ENCODE measurements at regions not wholly inside any gene's neighbourhood (a gene's known extent, or its start where the extent isn't known, plus 50 kb on each side); places are given as distances from the start of the nearest gene placed in this dataset.

DNA sequence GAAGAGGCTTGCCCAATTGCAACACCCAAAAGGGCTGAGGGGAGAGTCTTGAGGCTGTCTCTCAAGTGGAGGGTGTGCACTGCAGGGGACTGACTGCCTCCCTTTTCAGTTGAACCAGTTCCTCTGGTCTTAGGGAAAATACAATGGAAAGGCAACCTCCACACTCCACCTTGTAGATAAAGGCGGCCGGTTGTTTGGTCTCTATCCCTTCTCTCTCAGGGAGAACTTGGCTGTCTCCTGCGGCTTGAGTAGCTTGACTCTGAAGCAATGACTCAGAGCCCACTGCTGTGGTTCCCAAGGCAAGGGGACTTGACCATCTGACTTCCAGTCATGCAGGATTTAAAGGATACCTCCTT is 143.2 kb upstream of the UMPS start:
- no peaks in the 10 kb centered on the region for H3K79me2 ChIP-seq (ENCODE audit: low read length)
- no peak for DNase-seq
- H3K36me3 ChIP-seq (ENCODE audit: insufficient read depth, low read length) = no peaks in the 10 kb centered on the region
- H3K4me2 ChIP-seq (ENCODE audit: low read depth, low read length, poor library complexity, severe bottlenecking) = no peak overlapping the region
- no peaks in the 10 kb centered on the region for H3K27me3 ChIP-seq (ENCODE audit: low read length)
- H3K9me2 ChIP-seq (replicated peaks; ENCODE audit: insufficient read depth, low read length) = no peaks in the 10 kb centered on the region
- no peaks in the 10 kb centered on the region for H4K20me1 ChIP-seq (ENCODE audit: insufficient read depth, low read depth, low read length)
- H3K4me3 ChIP-seq (ENCODE audit: low read length) = no peak overlapping the region
- no peak overlapping the region for H3K9ac ChIP-seq (ENCODE audit: low read length)
- no peak overlapping the region for H3K27ac ChIP-seq (ENCODE audit: low read length)
- H2AFZ ChIP-seq (ENCODE audit: low read length) = no peak overlapping the region
- H3K9me3 ChIP-seq (ENCODE audit: low read length) = no peaks in the 10 kb centered on the region
- H3K4me1 ChIP-seq (ENCODE audit: low read length) = no peaks in the 10 kb centered on the region

DNA sequence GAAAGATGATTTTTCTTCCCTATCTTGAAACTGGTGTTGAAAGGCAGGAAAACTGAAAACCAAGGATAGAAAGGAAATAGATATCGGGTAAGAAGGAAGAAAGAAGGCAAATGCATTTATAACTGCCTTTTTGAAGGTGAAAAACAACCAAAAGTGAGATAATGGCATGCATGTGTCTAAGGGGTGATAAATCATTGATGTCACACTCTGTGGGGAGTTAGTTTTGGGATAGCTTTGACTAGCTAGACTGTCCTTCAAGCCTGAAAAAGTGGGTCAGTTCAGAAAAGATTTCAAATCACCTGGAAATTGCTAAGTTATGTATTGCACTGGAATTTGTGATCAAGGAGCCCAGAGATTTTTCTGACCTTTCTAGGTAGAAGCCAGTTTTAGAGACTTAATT is 142.2 kb upstream of the UMPS start:
- Histone ChIP-seq H3K9me3 (ENCODE audit: low read length) (no peaks in the 10 kb centered on the region), H3K4me3 (ENCODE audit: low read length) (no peak overlapping the region), H3K79me2 (ENCODE audit: low read length) (no peaks in the 10 kb centered on the region), H4K20me1 (ENCODE audit: insufficient read depth, low read depth, low read length) (no peaks in the 10 kb centered on the region), H3K9me2 (replicated peaks; ENCODE audit: insufficient read depth, low read length) (no peaks in the 10 kb centered on the region), H3K4me2 (ENCODE audit: low read depth, low read length, poor library complexity, severe bottlenecking) (no peak overlapping the region), H3K27ac (ENCODE audit: low read length) (no peak overlapping the region), H3K4me1 (ENCODE audit: low read length) (no peaks in the 10 kb centered on the region), H2AFZ (ENCODE audit: low read length) (no peak overlapping the region), H3K36me3 (ENCODE audit: insufficient read depth, low read length) (no peaks in the 10 kb centered on the region), H3K27me3 (ENCODE audit: low read length) (no peaks in the 10 kb centered on the region), H3K9ac (ENCODE audit: low read length) (no peak overlapping the region)
- DNase-seq = no peak

DNA sequence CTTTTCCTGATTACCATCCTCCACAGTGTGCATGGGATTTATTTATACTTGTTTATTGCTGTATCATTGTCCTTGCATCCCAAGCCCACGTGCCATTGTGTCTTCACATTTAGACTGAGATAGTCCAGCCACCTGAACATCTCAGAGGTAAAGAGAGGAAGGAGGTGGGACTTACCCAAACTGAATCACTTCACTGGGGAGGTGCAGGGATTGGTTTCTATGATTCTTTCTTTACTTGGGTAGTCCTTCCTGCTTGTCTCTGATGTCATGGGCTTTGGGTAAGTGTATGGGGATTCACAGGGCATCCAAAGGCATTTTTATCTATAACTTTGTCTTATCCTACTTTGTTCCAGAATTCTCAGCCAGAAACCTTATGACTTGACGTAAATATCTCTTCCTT is 141.5 kb upstream of the UMPS start:
- Histone ChIP-seq H4K20me1 (ENCODE audit: insufficient read depth, low read depth, low read length) (no peaks in the 10 kb centered on the region), H3K4me1 (ENCODE audit: low read length) (no peaks in the 10 kb centered on the region), H3K36me3 (ENCODE audit: insufficient read depth, low read length) (no peaks in the 10 kb centered on the region), H3K4me2 (ENCODE audit: low read depth, low read length, poor library complexity, severe bottlenecking) (no peak overlapping the region), H3K9me2 (replicated peaks; ENCODE audit: insufficient read depth, low read length) (no peaks in the 10 kb centered on the region), H3K4me3 (ENCODE audit: low read length) (no peak overlapping the region), H3K79me2 (ENCODE audit: low read length) (no peaks in the 10 kb centered on the region), H2AFZ (ENCODE audit: low read length) (no peak overlapping the region), H3K9me3 (ENCODE audit: low read length) (no peaks in the 10 kb centered on the region), H3K9ac (ENCODE audit: low read length) (no peak overlapping the region), H3K27ac (ENCODE audit: low read length) (no peak overlapping the region), H3K27me3 (ENCODE audit: low read length) (no peaks in the 10 kb centered on the region)
- DNase-seq = no peak

DNA sequence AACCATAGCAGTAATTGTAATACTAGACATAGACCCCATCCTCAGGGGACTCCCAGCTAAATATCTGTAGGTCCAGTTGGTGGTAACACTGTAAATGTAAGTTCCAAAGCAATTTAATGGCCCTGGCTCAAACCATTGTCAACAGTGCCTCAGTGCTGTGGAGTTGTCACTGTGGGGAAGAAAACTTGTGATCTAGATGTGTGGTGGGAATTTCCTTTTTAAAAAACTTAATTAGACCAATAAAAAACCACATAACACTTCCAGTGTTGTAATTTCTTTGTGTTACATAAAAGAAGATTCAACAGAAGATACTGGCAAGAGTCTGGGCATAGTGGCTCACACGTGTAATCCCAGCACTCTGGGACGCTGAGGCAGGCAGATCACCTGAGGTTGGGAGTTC is 138.6 kb upstream of the UMPS start:
- H3K9me3 ChIP-seq (ENCODE audit: low read length) = no peaks in the 10 kb centered on the region
- no peak overlapping the region for H2AFZ ChIP-seq (ENCODE audit: low read length)
- H3K79me2 ChIP-seq (ENCODE audit: low read length) = no peaks in the 10 kb centered on the region
- DNase-seq = no peak
- no peak overlapping the region for H3K27ac ChIP-seq (ENCODE audit: low read length)
- no peaks in the 10 kb centered on the region for H3K36me3 ChIP-seq (ENCODE audit: insufficient read depth, low read length)
- H3K27me3 ChIP-seq (ENCODE audit: low read length) = no peaks in the 10 kb centered on the region
- no peaks in the 10 kb centered on the region for H3K4me1 ChIP-seq (ENCODE audit: low read length)
- H4K20me1 ChIP-seq (ENCODE audit: insufficient read depth, low read depth, low read length) = no peaks in the 10 kb centered on the region
- H3K9me2 ChIP-seq (replicated peaks; ENCODE audit: insufficient read depth, low read length) = no peaks in the 10 kb centered on the region
- no peak overlapping the region for H3K4me3 ChIP-seq (ENCODE audit: low read length)
- H3K9ac ChIP-seq (ENCODE audit: low read length) = no peak overlapping the region
- H3K4me2 ChIP-seq (ENCODE audit: low read depth, low read length, poor library complexity, severe bottlenecking) = no peak overlapping the region

DNA sequence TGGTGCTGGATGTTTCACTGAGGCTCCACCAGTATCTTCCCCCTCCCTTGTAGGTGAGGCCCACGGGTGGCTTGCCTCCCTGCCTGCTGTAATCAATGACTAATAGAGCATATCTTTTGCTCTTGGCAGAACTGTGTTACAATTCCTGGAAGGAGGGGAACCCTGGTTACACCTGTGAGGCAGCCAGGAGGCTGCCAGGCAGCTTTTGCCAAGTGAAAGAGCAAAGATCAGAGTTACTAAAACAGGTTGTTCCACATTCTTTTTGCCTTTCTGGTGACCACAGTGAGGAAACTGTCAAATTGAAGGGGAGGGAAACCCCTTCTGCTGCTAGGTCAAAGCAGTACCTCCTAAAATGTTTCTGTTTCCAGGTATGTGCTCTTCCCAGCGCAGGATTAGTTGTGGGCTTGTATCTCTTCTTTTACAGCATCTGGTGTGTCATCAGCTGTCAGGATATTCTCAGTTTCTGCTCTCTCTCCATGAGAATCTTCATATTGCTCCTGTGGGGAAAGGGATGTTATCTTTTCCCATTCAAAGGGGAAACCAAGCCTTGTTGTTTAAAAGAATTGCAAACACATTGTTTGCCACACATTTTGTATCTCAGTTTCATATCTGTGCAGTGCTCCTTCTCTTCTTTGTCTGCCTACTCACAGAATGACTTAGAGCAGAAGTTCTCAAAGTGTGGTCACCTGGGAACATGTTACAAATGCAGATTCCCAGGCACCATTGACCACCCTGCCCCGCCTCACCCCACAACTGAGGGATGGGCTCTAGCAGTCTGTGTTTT is 137.4 kb upstream of the UMPS start:
- Histone ChIP-seq H3K9me3 (ENCODE audit: low read length) (no peaks in the 10 kb centered on the region), H3K9ac (ENCODE audit: low read length) (no peak overlapping the region), H3K4me2 (ENCODE audit: low read depth, low read length, poor library complexity, severe bottlenecking) (no peak overlapping the region), H3K79me2 (ENCODE audit: low read length) (no peaks in the 10 kb centered on the region), H3K9me2 (replicated peaks; ENCODE audit: insufficient read depth, low read length) (no peaks in the 10 kb centered on the region), H3K4me1 (ENCODE audit: low read length) (no peaks in the 10 kb centered on the region), H3K27me3 (ENCODE audit: low read length) (no peaks in the 10 kb centered on the region), H3K27ac (ENCODE audit: low read length) (no peak overlapping the region), H3K36me3 (ENCODE audit: insufficient read depth, low read length) (no peaks in the 10 kb centered on the region), H4K20me1 (ENCODE audit: insufficient read depth, low read depth, low read length) (no peaks in the 10 kb centered on the region), H3K4me3 (ENCODE audit: low read length) (no peak overlapping the region), H2AFZ (ENCODE audit: low read length) (no peak overlapping the region)
- DNase-seq = no peak

DNA sequence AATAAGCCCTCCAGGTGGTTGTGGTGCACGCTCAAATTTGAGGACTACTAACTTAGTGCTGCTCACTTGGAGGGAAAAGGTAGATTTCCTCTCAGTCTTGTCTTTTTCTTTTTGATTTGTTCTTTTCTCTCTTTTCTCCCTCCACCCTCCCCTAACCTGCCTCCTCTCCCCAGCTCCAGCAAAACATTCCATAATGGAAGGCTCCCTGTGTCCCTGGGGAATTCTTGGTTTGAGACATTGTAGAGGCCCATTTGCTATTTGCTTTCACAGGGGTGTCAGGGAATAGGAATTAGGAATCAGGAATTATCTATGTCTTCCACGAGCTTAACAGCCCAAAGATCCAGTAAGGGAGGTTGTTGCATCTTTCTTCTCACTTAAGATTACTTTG is 136.8 kb upstream of the UMPS start:
- DNase-seq = no peak
- no peak overlapping the region for H2AFZ ChIP-seq (ENCODE audit: low read length)
- no peaks in the 10 kb centered on the region for H4K20me1 ChIP-seq (ENCODE audit: insufficient read depth, low read depth, low read length)
- H3K36me3 ChIP-seq (ENCODE audit: insufficient read depth, low read length) = no peaks in the 10 kb centered on the region
- no peak overlapping the region for H3K27ac ChIP-seq (ENCODE audit: low read length)
- H3K27me3 ChIP-seq (ENCODE audit: low read length) = no peaks in the 10 kb centered on the region
- no peak overlapping the region for H3K4me3 ChIP-seq (ENCODE audit: low read length)
- H3K9me2 ChIP-seq (replicated peaks; ENCODE audit: insufficient read depth, low read length) = no peaks in the 10 kb centered on the region
- H3K9ac ChIP-seq (ENCODE audit: low read length) = no peak overlapping the region
- H3K79me2 ChIP-seq (ENCODE audit: low read length) = no peaks in the 10 kb centered on the region
- H3K4me2 ChIP-seq (ENCODE audit: low read depth, low read length, poor library complexity, severe bottlenecking) = no peak overlapping the region
- H3K9me3 ChIP-seq (ENCODE audit: low read length) = no peaks in the 10 kb centered on the region
- no peaks in the 10 kb centered on the region for H3K4me1 ChIP-seq (ENCODE audit: low read length)

DNA sequence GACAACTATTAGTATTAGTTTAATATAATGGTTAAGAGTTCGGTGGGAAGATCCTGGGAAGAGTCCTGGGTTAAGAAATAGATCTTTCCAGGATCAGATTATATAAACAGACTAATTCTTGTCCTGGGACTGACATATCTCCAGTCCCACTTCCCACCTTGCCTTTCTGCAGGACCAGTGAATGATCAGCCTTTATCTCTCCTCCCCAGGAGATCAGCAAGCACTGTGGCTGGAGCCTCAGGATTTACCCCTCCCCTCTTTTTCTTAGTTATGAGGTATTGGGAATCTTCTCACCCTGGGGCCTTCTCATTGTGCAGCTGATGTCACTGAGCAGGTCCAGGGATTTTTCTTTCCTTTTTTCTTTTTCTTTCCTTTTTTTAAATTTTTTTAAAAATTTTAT is 135.7 kb upstream of the UMPS start:
- DNase-seq = no peak
- Histone ChIP-seq H3K9me3 (ENCODE audit: low read length) (no peaks in the 10 kb centered on the region), H3K4me2 (ENCODE audit: low read depth, low read length, poor library complexity, severe bottlenecking) (no peak overlapping the region), H3K27me3 (ENCODE audit: low read length) (no peaks in the 10 kb centered on the region), H3K9ac (ENCODE audit: low read length) (no peak overlapping the region), H3K27ac (ENCODE audit: low read length) (no peak overlapping the region), H3K4me1 (ENCODE audit: low read length) (no peaks in the 10 kb centered on the region), H2AFZ (ENCODE audit: low read length) (no peak overlapping the region), H3K9me2 (replicated peaks; ENCODE audit: insufficient read depth, low read length) (no peaks in the 10 kb centered on the region), H3K4me3 (ENCODE audit: low read length) (no peak overlapping the region), H4K20me1 (ENCODE audit: insufficient read depth, low read depth, low read length) (no peaks in the 10 kb centered on the region), H3K79me2 (ENCODE audit: low read length) (no peaks in the 10 kb centered on the region), H3K36me3 (ENCODE audit: insufficient read depth, low read length) (no peaks in the 10 kb centered on the region)

DNA sequence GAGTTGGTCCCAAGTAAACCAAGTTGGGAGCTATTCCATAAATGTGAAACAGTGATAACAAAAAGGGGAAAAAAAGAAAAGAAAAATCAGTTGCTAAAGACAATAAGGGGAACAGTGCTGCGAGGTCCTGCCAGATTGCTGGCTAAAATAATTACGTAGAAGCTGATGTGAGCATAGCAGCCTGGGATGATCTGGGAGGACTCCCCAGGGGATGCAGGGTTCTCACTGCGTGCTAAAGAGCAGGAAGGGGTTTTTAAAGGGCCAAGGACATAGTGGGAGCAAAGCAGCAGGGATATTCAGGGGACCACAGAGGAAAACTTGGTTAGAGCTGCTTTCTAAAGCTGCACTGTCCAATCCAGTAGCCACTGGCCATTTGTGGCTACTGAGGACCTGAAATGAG is 133.0 kb upstream of the UMPS start:
- DNase-seq = no peak
- no peaks in the 10 kb centered on the region for H3K79me2 ChIP-seq (ENCODE audit: low read length)
- H3K9ac ChIP-seq (ENCODE audit: low read length) = no peak overlapping the region
- H2AFZ ChIP-seq (ENCODE audit: low read length) = no peak overlapping the region
- H3K36me3 ChIP-seq (ENCODE audit: insufficient read depth, low read length) = no peaks in the 10 kb centered on the region
- H3K4me3 ChIP-seq (ENCODE audit: low read length) = no peak overlapping the region
- no peaks in the 10 kb centered on the region for H3K27me3 ChIP-seq (ENCODE audit: low read length)
- no peaks in the 10 kb centered on the region for H3K4me1 ChIP-seq (ENCODE audit: low read length)
- no peaks in the 10 kb centered on the region for H4K20me1 ChIP-seq (ENCODE audit: insufficient read depth, low read depth, low read length)
- H3K9me2 ChIP-seq (replicated peaks; ENCODE audit: insufficient read depth, low read length) = no peaks in the 10 kb centered on the region
- H3K27ac ChIP-seq (ENCODE audit: low read length) = no peak overlapping the region
- H3K9me3 ChIP-seq (ENCODE audit: low read length) = no peaks in the 10 kb centered on the region
- no peak overlapping the region for H3K4me2 ChIP-seq (ENCODE audit: low read depth, low read length, poor library complexity, severe bottlenecking)

DNA sequence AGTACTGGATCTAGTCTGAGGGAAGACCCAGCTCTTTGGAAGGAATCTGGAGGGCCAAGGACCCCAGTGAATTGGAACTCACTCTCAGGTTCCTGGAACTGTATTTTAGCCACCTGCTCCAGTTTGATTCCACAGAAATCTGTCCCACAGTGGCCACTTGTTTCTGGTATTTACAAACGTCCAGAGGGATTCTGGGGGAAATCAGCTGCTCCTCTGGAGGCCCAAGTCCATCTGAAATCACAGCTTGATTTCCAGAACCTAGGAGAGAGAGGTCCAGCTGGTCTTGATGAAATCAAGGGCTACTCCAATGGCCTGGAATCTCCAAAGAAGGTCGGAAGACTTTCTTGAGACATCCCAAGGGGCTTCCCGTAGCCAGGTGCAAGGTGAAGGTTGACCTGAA is 132.3 kb upstream of the UMPS start:
- Histone ChIP-seq H3K27me3 (ENCODE audit: low read length) (no peaks in the 10 kb centered on the region), H3K4me1 (ENCODE audit: low read length) (no peaks in the 10 kb centered on the region), H3K4me3 (ENCODE audit: low read length) (no peak overlapping the region), H3K9me3 (ENCODE audit: low read length) (no peaks in the 10 kb centered on the region), H2AFZ (ENCODE audit: low read length) (no peak overlapping the region), H3K4me2 (ENCODE audit: low read depth, low read length, poor library complexity, severe bottlenecking) (no peak overlapping the region), H3K79me2 (ENCODE audit: low read length) (no peaks in the 10 kb centered on the region), H3K9me2 (replicated peaks; ENCODE audit: insufficient read depth, low read length) (no peaks in the 10 kb centered on the region), H3K36me3 (ENCODE audit: insufficient read depth, low read length) (no peaks in the 10 kb centered on the region), H3K9ac (ENCODE audit: low read length) (no peak overlapping the region), H4K20me1 (ENCODE audit: insufficient read depth, low read depth, low read length) (no peaks in the 10 kb centered on the region), H3K27ac (ENCODE audit: low read length) (no peak overlapping the region)
- DNase-seq = no peak

All from Karpas-422 (cell line).